ENCODE measurements at regions not wholly inside any gene's neighbourhood (a gene's known extent, or its start where the extent isn't known, plus 50 kb on each side); places are given as distances from the start of the nearest gene placed in this dataset.

- in situ Hi-C loops (cut with HindIII; ENCODE audit: low pct_ligation_motif_present, low pct_unique_long_range_greater_than_20kb, low sequenced_read_pairs): no loop called here
- DNase-seq: no peak
These were observed 267.9 kb downstream of the CASP12 start for GRCh38 chr11:104630352-104630751.

- in situ Hi-C loops (cut with HindIII; ENCODE audit: low pct_ligation_motif_present, low pct_unique_long_range_greater_than_20kb, low sequenced_read_pairs): no loop called here
- DNase-seq: no peak
These were observed 273.0 kb downstream of the CASP12 start for GRCh38 chr11:104625246-104625645.

GRCh38 chr11:104624021-104624420 lies 274.2 kb downstream of the CASP12 start:
- no peak for DNase-seq
- in situ Hi-C loops (cut with HindIII; ENCODE audit: low pct_ligation_motif_present, low pct_unique_long_range_greater_than_20kb, low sequenced_read_pairs): no loop called here

- no peak for DNase-seq
- in situ Hi-C loops (cut with HindIII; ENCODE audit: low pct_ligation_motif_present, low pct_unique_long_range_greater_than_20kb, low sequenced_read_pairs): no loop called here
These were observed 274.7 kb downstream of the CASP12 start for GRCh38 chr11:104623518-104623917.

- DNase-seq: no peak
- in situ Hi-C loops (cut with HindIII; ENCODE audit: low pct_ligation_motif_present, low pct_unique_long_range_greater_than_20kb, low sequenced_read_pairs): no loop called here
These were observed 277.3 kb downstream of the CASP12 start for GRCh38 chr11:104620991-104621390.

DNA sequence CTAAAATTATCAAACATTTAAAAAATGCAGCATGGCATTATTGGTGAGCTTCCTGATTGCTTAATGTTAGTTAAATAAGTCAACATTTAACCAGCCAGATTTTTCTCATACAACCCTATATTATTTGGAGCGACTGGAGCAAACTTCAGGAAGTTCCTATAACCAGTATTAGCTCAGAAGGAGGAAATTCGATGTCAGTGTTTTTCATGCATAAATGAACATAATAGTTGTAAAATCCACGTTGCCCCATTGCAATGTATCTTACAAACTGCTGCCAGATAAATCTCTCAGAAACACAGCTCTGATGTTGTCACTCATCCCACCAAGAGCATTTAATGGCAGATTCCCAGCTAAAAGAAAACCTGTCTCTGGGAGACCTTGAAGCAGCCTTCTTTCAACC lies 278.5 kb downstream of the CASP12 start:
- DNase-seq: no peak
- in situ Hi-C loops (cut with HindIII; ENCODE audit: low pct_ligation_motif_present, low pct_unique_long_range_greater_than_20kb, low sequenced_read_pairs): no loop called here

DNA sequence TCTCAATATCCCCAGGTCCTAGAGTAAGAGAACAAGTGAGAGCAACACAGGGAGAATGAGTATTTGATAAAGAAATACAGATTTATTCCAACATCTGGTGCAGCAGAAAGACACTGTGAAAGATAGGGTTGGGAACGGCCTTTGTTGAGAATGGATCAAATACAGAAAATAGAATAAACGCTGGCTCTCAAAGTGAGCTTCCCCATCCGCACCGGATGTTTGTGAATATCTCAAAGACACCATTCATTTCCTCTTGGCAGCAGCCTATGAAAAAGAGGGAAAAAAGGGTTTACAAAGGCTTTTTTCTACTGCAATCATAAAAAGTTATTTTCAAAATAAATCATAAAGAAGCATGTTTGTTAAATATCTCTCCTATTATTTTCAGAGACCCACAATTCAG lies 279.3 kb downstream of the CASP12 start:
- in situ Hi-C loops (cut with HindIII; ENCODE audit: low pct_ligation_motif_present, low pct_unique_long_range_greater_than_20kb, low sequenced_read_pairs): no loop called here

DNA sequence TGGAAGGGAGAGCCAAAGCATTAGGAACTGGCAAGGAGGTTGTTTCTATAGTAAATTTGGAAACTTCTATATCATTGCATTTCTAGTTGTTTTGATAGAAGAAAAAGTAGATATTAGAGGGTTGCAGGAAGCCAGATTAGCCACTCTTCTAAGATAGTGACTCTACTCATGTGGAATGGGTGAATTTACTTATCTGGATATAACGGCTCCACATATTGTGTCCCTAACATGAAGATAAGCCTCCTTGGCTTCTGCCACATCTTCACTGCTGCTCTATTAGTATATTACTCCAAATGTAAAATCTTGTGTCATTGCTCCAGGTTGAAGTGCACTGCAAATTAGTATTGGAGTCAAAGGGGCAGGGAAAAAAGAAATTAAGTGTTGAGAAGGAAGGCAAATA lies 283.3 kb downstream of the CASP12 start:
- DNase-seq: no peak
- in situ Hi-C loops (cut with HindIII; ENCODE audit: low pct_ligation_motif_present, low pct_unique_long_range_greater_than_20kb, low sequenced_read_pairs): no loop called here

More for the DNA sequence above, 279.3 kb downstream of the CASP12 start:
- DNase-seq: no peak

- DNase-seq: no peak
- in situ Hi-C loops (cut with HindIII; ENCODE audit: low pct_ligation_motif_present, low pct_unique_long_range_greater_than_20kb, low sequenced_read_pairs): no loop called here
These were observed 284.1 kb downstream of the CASP12 start for GRCh38 chr11:104614117-104614680.

DNA sequence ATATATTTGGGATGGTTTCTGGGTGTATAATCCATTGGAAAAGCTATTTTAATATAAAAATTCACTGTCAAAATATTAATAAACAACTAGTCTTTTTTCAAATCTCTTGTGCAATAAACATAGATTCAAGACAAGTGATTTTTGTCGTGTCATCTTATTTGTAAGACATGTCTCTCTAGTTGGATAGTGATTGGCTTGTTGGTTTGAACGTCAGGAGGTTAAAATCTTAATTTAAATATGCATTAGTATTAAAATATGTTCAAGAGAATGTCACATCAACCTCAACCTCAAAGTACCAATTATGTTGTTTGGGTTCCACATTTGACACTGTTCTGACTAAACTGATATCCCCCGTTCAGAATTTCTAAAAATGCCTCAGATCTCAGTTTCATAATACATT lies 287.6 kb downstream of the CASP12 start:
- no peak for DNase-seq
- in situ Hi-C loops (cut with HindIII; ENCODE audit: low pct_ligation_motif_present, low pct_unique_long_range_greater_than_20kb, low sequenced_read_pairs): no loop called here

- in situ Hi-C loops (cut with HindIII; ENCODE audit: low pct_ligation_motif_present, low pct_unique_long_range_greater_than_20kb, low sequenced_read_pairs): no loop called here
These were observed 288.8 kb downstream of the CASP12 start for GRCh38 chr11:104609311-104610085.

GRCh38 chr11:104602643-104603042 lies 295.6 kb downstream of the CASP12 start:
- in situ Hi-C loops (cut with HindIII; ENCODE audit: low pct_ligation_motif_present, low pct_unique_long_range_greater_than_20kb, low sequenced_read_pairs): no loop called here

More at GRCh38 chr11:104609311-104610085, 288.8 kb downstream of the CASP12 start:
- peak; percentile 44 for DNase-seq

DNA sequence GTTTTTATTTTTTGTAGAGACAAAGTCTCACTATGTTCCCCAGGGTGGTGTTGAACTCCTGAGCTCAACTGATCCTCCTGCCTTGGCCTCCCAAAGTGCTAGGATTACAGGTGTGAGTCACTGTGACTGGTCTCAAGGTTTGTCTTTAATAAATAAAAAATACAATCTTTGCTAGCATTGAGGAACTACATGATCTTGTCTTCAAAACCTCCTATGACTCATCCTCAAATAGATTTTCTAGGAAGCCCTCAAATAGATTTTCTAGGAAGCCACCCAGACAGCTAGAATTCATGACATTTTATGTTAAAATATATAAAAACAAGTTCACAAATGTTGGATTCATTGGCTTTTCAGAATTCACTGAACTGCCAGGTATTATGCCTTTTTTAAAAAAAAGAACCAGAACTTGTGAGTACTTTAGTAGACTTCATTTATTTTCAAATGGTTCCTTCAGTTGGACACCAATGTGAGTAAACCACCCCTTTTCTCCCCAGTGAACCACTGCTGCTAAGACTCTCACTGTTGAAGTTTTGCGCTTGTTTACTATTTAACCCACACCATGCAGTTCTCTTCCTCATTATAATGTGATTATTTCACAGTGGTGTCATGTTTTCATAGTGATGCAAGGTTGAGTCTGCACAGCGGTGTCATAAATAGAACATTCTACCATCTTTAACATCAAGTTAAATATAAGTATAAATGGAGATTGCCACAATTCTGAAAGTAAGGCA lies 303.9 kb downstream of the CASP12 start:
- in situ Hi-C loops (cut with HindIII; ENCODE audit: low pct_ligation_motif_present, low pct_unique_long_range_greater_than_20kb, low sequenced_read_pairs): no loop called here
- DNase-seq: no peak

More at GRCh38 chr11:104602643-104603042, 295.6 kb downstream of the CASP12 start:
- DNase-seq: no peak

- no peak for DNase-seq
- in situ Hi-C loops (cut with HindIII; ENCODE audit: low pct_ligation_motif_present, low pct_unique_long_range_greater_than_20kb, low sequenced_read_pairs): no loop called here
These were observed 309.3 kb downstream of the CASP12 start for GRCh38 chr11:104588970-104589369.

GRCh38 chr11:104588446-104588845 lies 309.8 kb downstream of the CASP12 start:
- no peak for DNase-seq

GRCh38 chr11:104584823-104585222 lies 313.4 kb downstream of the CASP12 start:
- no peak for DNase-seq
- in situ Hi-C loops (cut with HindIII; ENCODE audit: low pct_ligation_motif_present, low pct_unique_long_range_greater_than_20kb, low sequenced_read_pairs): no loop called here

More at GRCh38 chr11:104588446-104588845, 309.8 kb downstream of the CASP12 start:
- in situ Hi-C loops (cut with HindIII; ENCODE audit: low pct_ligation_motif_present, low pct_unique_long_range_greater_than_20kb, low sequenced_read_pairs): no loop called here

DNA sequence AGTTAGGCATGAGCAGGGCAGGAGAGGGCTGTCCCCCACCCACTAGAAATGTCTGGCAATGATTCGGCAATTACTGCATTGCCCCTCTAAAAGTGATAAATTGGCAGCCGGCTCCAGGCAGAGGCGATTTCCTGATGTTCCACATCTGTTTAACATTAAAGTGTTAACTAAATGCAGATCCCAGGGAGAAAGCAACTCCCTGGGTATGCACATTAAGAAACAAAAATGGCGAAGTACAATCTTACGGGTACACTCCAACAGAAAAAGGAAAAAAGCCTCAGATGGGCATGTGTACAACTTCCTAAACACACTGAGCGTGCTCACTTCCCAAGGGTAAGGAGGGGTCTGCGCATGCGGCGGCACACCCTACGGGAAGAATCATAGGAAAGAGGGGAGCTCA lies 314.4 kb downstream of the CASP12 start:
- in situ Hi-C loops (cut with HindIII; ENCODE audit: low pct_ligation_motif_present, low pct_unique_long_range_greater_than_20kb, low sequenced_read_pairs): no loop called here
- no peak for DNase-seq

DNA sequence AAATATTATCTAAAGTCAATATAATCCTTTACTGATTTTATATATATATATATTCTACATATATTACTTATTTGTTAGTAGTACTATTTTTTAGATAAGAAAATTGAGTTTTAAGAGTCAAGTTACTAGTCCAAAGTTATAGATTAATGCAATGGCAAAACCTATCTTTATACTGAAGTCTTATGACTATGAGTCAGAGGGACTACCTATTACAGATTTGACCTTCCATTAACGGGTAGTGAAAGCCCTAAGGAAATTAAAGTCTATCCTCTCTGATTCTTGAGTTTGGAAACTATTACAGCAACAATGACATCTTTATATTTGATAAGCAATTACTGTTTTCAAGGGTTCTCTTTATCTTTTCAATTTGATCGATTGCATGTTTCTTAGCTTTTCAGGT lies 315.8 kb downstream of the CASP12 start:
- no peak for DNase-seq
- in situ Hi-C loops (cut with HindIII; ENCODE audit: low pct_ligation_motif_present, low pct_unique_long_range_greater_than_20kb, low sequenced_read_pairs): no loop called here

DNA sequence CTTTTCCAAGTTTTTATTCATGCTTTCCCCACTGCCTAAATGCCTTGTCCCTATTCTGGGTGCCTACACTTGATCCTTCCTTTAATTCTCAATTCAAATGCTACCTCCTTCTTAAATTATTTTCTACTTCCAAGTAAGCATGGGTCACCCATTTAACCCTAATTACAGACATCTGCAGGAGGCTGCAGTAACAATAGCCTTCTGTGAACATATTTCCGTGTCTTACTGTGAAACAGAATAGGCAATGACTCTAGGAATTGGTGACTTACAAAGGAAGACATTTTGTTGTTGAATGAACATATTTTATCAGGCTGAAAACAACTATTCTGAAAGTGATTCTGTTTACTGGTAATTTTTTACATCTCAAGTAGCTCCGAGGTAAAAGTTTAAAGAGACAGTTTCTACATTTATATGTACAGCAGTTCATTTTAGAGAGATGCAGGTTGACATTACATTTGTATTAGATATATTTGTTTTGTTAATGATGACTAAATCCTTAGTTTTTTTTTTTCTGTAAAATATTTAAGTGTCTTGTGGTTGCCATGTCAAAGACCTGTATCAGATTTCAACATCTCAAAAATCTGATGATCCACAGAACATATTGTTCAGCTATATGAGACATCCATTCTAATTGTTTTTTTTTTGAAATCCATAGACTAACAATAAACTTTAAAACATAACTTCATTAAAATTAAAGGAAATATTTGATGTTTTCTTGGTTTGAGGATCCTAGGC lies 316.8 kb downstream of the CASP12 start:
- no peak for DNase-seq
- in situ Hi-C loops (cut with HindIII; ENCODE audit: low pct_ligation_motif_present, low pct_unique_long_range_greater_than_20kb, low sequenced_read_pairs): no loop called here

Data from ACHN (cell line).